ENCODE measurements at regions not wholly inside any gene's neighbourhood (a gene's known extent, or its start where the extent isn't known, plus 50 kb on each side); places are given as distances from the start of the nearest gene placed in this dataset.

- Histone ChIP-seq H3K27ac (no peak overlapping the region), H3K36me3 (no peaks in the 10 kb centered on the region), H3K4me1 (no peaks in the 10 kb centered on the region), H3K27me3 (no peaks in the 10 kb centered on the region), H3K9me3 (no peaks in the 10 kb centered on the region), H3K4me3 (no peak overlapping the region)
- WGBS, 2 donors (ENCODE audit: low coverage in 1 of 2), result 56 to 65% methylated on average over 13 to 14 of the region's 14 CpGs
- TF ChIP-seq POLR2A (IDR thresholded peaks at IDR 0.05) (no peak), EP300 (IDR thresholded peaks at IDR 0.05; ENCODE audit: low read depth) (no peak), CTCF (IDR thresholded peaks at IDR 0.05) (no peak), POLR2AphosphoS5 (IDR thresholded peaks at IDR 0.05) (no peak)
- in situ Hi-C loops (cut with MboI; ENCODE audit: low pct_ligation_motif_present in 1 of 4, low pct_unique_long_range_greater_than_20kb in 1 of 4, low sequenced_read_pairs in 3 of 4), result no loop called here
- intact Hi-C loops (cut with DNase I; ENCODE audit: low total_unique reads), result no loop called here
- no peak for DNase-seq
Measured at GRCh38 chrX:856566-857290, 226.1 kb downstream of the SHOX start.

- Histone ChIP-seq H3K27me3 (no peaks in the 10 kb centered on the region), H3K9me3 (no peaks in the 10 kb centered on the region), H3K27ac (no peak overlapping the region), H3K4me1 (no peaks in the 10 kb centered on the region), H3K4me3 (no peak overlapping the region), H3K36me3 (no peaks in the 10 kb centered on the region)
- 69 to 94% methylated on average over 5 to 7 of the region's 7 CpGs for WGBS, 2 donors (ENCODE audit: low coverage in 1 of 2)
- TF ChIP-seq CTCF (IDR thresholded peaks at IDR 0.05) (no peak), POLR2AphosphoS5 (IDR thresholded peaks at IDR 0.05) (no peak), EP300 (IDR thresholded peaks at IDR 0.05; ENCODE audit: low read depth) (no peak), POLR2A (IDR thresholded peaks at IDR 0.05) (no peak)
- DNase-seq, result no peak
- in situ Hi-C loops (cut with MboI; ENCODE audit: low pct_ligation_motif_present in 1 of 4, low pct_unique_long_range_greater_than_20kb in 1 of 4, low sequenced_read_pairs in 3 of 4), result no loop called here
- intact Hi-C loops (cut with DNase I; ENCODE audit: low total_unique reads), result no loop called here
Measured at GRCh38 chrX:853304-853703, 222.7 kb downstream of the SHOX start.

GRCh38 chrX:850471-850916 is 219.9 kb downstream of the SHOX start:
- in situ Hi-C loops (cut with MboI; ENCODE audit: low pct_ligation_motif_present in 1 of 4, low pct_unique_long_range_greater_than_20kb in 1 of 4, low sequenced_read_pairs in 3 of 4) (no loop called here), intact Hi-C loops (cut with DNase I; ENCODE audit: low total_unique reads) (no loop called here)
- Histone ChIP-seq H3K9me3 (no peaks in the 10 kb centered on the region), H3K27me3 (no peaks in the 10 kb centered on the region), H3K36me3 (no peaks in the 10 kb centered on the region), H3K27ac (no peak overlapping the region), H3K4me3 (no peak overlapping the region), H3K4me1 (no peaks in the 10 kb centered on the region)
- 2% methylated on average over 11 of the region's 11 CpGs; no CpG with 5 or more reads in 1 of the 2 donors for WGBS, 2 donors (ENCODE audit: low coverage in 1 of 2)
- DNase-seq, result no peak
- TF ChIP-seq POLR2A (IDR thresholded peaks at IDR 0.05) (no peak), EP300 (IDR thresholded peaks at IDR 0.05; ENCODE audit: low read depth) (no peak), POLR2AphosphoS5 (IDR thresholded peaks at IDR 0.05) (no peak), CTCF (IDR thresholded peaks at IDR 0.05) (no peak)

- no peaks in the 10 kb centered on the region for H3K4me1 ChIP-seq
- in situ Hi-C loops (cut with MboI; ENCODE audit: low pct_ligation_motif_present in 1 of 4, low pct_unique_long_range_greater_than_20kb in 1 of 4, low sequenced_read_pairs in 3 of 4) (no loop called here), intact Hi-C loops (cut with DNase I; ENCODE audit: low total_unique reads) (no loop called here)
- H3K4me3 ChIP-seq, result no peak overlapping the region
- H3K27ac ChIP-seq, result no peak overlapping the region
- H3K9me3 ChIP-seq, result no peaks in the 10 kb centered on the region
- H3K27me3 ChIP-seq, result no peaks in the 10 kb centered on the region
- H3K36me3 ChIP-seq, result no peaks in the 10 kb centered on the region
- DNase-seq, result no peak
- TF ChIP-seq EP300 (IDR thresholded peaks at IDR 0.05; ENCODE audit: low read depth) (no peak), CTCF (IDR thresholded peaks at IDR 0.05) (no peak), POLR2A (IDR thresholded peaks at IDR 0.05) (no peak), POLR2AphosphoS5 (IDR thresholded peaks at IDR 0.05) (no peak)
- WGBS, 2 donors (ENCODE audit: low coverage in 1 of 2), result 63% methylated on average over 6 of the region's 6 CpGs; no CpG with 5 or more reads in 1 of the 2 donors
Measured at GRCh38 chrX:848386-848785, 217.8 kb downstream of the SHOX start.
